ENCODE measurements at regions not wholly inside any gene's neighbourhood (a gene's known extent, or its start where the extent isn't known, plus 50 kb on each side); places are given as distances from the start of the nearest gene placed in this dataset.

DNA sequence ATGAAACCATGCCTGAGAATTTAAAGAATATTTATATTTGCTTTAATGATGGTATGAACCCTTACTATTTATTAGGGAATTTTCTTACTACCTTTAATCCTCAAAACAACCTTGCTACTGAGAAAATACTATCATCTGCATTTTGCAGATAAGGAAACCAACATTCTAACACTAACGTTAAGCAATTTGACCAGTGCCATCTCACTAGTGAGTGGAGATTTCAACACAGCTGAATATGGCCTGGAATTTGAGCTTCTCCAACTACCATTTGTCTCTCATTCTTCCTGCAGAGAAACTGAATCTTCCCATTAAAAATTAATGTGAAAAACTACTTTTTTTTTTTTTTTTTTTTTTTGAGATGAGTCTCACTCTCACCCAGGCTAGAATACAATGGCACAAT, 380.9 kb upstream of the SMIM31 start:
- Histone ChIP-seq H3F3A (ENCODE audit: insufficient read depth, low read length) (no peaks in the 10 kb centered on the region), H3K4me2 (ENCODE audit: low read depth, low read length) (no peak overlapping the region), H3K9ac (ENCODE audit: low read length) (no peak overlapping the region), H3K4me3 (ENCODE audit: low read length) (no peak overlapping the region), H3K4me1 (ENCODE audit: low read length) (no peaks in the 10 kb centered on the region), H3K27me3 (replicated peaks; ENCODE audit: insufficient read depth, low read length) (no peaks in the 10 kb centered on the region), H3K9me2 (replicated peaks; ENCODE audit: insufficient read depth, low read length) (no peaks in the 10 kb centered on the region), H3K79me2 (ENCODE audit: low read length) (no peaks in the 10 kb centered on the region), H2AFZ (ENCODE audit: low read length) (no peak overlapping the region), H4K20me1 (ENCODE audit: insufficient read depth, low read length) (no peaks in the 10 kb centered on the region), H3K27ac (ENCODE audit: low read length) (no peak overlapping the region), H3K36me3 (replicated peaks; ENCODE audit: insufficient read depth, low read length) (no peaks in the 10 kb centered on the region), H3K9me3 (replicated peaks; ENCODE audit: insufficient read depth, low read length) (no peaks in the 10 kb centered on the region)
- DNase-seq, result no peak
- TF ChIP-seq, protein P1, sequence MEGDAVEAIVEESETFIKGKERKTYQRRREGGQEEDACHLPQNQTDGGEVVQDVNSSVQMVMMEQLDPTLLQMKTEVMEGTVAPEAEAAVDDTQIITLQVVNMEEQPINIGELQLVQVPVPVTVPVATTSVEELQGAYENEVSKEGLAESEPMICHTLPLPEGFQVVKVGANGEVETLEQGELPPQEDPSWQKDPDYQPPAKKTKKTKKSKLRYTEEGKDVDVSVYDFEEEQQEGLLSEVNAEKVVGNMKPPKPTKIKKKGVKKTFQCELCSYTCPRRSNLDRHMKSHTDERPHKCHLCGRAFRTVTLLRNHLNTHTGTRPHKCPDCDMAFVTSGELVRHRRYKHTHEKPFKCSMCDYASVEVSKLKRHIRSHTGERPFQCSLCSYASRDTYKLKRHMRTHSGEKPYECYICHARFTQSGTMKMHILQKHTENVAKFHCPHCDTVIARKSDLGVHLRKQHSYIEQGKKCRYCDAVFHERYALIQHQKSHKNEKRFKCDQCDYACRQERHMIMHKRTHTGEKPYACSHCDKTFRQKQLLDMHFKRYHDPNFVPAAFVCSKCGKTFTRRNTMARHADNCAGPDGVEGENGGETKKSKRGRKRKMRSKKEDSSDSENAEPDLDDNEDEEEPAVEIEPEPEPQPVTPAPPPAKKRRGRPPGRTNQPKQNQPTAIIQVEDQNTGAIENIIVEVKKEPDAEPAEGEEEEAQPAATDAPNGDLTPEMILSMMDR (IDR thresholded peaks at IDR 0.05; ENCODE audit: low read length), result no peak
- no peak for TF ChIP-seq EZH2phosphoT487 (IDR thresholded peaks at IDR 0.05; ENCODE audit: low read length)
- no peak for TF ChIP-seq EZH2 (optimal IDR thresholded peaks at IDR 0.05; ENCODE audit: low read depth, low read length)

DNA sequence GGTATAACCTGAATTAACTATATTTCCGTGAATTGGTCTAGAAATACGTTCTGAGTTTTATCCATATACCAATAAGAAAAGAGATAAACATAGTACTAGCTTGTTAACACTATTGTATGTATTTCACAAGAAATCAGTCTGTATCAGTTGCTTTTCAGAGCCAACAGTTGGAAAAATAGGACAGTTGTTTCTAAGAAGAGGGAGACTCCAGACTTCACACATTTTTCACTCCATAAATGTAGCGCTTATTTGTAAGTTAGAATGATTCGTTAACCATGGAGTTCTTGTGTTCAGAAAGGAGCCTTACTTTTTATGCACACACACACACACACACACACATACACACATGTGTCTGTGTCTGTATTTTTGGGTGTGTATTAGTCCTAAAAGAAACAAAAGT, 376.7 kb upstream of the SMIM31 start:
- Histone ChIP-seq H3F3A (ENCODE audit: insufficient read depth, low read length) (no peaks in the 10 kb centered on the region), H3K9me3 (replicated peaks; ENCODE audit: insufficient read depth, low read length) (no peaks in the 10 kb centered on the region), H3K36me3 (replicated peaks; ENCODE audit: insufficient read depth, low read length) (no peaks in the 10 kb centered on the region), H3K9me2 (replicated peaks; ENCODE audit: insufficient read depth, low read length) (no peaks in the 10 kb centered on the region), H3K4me1 (ENCODE audit: low read length) (no peaks in the 10 kb centered on the region), H3K4me3 (ENCODE audit: low read length) (no peak overlapping the region), H3K9ac (ENCODE audit: low read length) (no peak overlapping the region), H4K20me1 (ENCODE audit: insufficient read depth, low read length) (no peaks in the 10 kb centered on the region), H3K27me3 (replicated peaks; ENCODE audit: insufficient read depth, low read length) (no peaks in the 10 kb centered on the region), H2AFZ (ENCODE audit: low read length) (no peak overlapping the region), H3K79me2 (ENCODE audit: low read length) (no peaks in the 10 kb centered on the region), H3K4me2 (ENCODE audit: low read depth, low read length) (no peak overlapping the region), H3K27ac (ENCODE audit: low read length) (no peak overlapping the region)
- TF ChIP-seq EZH2phosphoT487 (IDR thresholded peaks at IDR 0.05; ENCODE audit: low read length) (no peak), EZH2 (optimal IDR thresholded peaks at IDR 0.05; ENCODE audit: low read depth, low read length) (no peak)
- TF ChIP-seq, protein P1 (IDR thresholded peaks at IDR 0.05; ENCODE audit: low read length), result no peak
- DNase-seq, result no peak

- H3K9me3 ChIP-seq (replicated peaks; ENCODE audit: insufficient read depth, low read length), result no peaks in the 10 kb centered on the region
- H3K27me3 ChIP-seq (replicated peaks; ENCODE audit: insufficient read depth, low read length), result no peaks in the 10 kb centered on the region
- no peaks in the 10 kb centered on the region for H4K20me1 ChIP-seq (ENCODE audit: insufficient read depth, low read length)
- H3K4me1 ChIP-seq (ENCODE audit: low read length), result no peaks in the 10 kb centered on the region
- no peaks in the 10 kb centered on the region for H3K79me2 ChIP-seq (ENCODE audit: low read length)
- H3K9ac ChIP-seq (ENCODE audit: low read length), result no peak overlapping the region
- H2AFZ ChIP-seq (ENCODE audit: low read length), result no peak overlapping the region
- no peaks in the 10 kb centered on the region for H3F3A ChIP-seq (ENCODE audit: insufficient read depth, low read length)
- H3K27ac ChIP-seq (ENCODE audit: low read length), result no peak overlapping the region
- H3K36me3 ChIP-seq (replicated peaks; ENCODE audit: insufficient read depth, low read length), result no peaks in the 10 kb centered on the region
- no peaks in the 10 kb centered on the region for H3K9me2 ChIP-seq (replicated peaks; ENCODE audit: insufficient read depth, low read length)
- TF ChIP-seq EZH2phosphoT487 (IDR thresholded peaks at IDR 0.05; ENCODE audit: low read length) (no peak), EZH2 (optimal IDR thresholded peaks at IDR 0.05; ENCODE audit: low read depth, low read length) (no peak)
- TF ChIP-seq, protein P1 (IDR thresholded peaks at IDR 0.05; ENCODE audit: low read length), result no peak
- no peak overlapping the region for H3K4me2 ChIP-seq (ENCODE audit: low read depth, low read length)
- no peak for DNase-seq
- H3K4me3 ChIP-seq (ENCODE audit: low read length), result no peak overlapping the region
These were observed 375.6 kb upstream of the SMIM31 start for GRCh38 chr4:164378361-164378760.
